Inferior parietal cortex (tissue), 1 donor: ENCODE measurements at regions not wholly inside any gene's neighbourhood (a gene's known extent, or its start where the extent isn't known, plus 50 kb on each side); places are given as distances from the start of the nearest gene placed in this dataset.
A peak's percentile ranks its signal among the peaks of the same experiment; 100 is the strongest.

Experiments used
- DNase-seq: peaks from one replicate; pipeline ENCODE4 v3.0.0-alpha.2; 2016; ENCODE audit errors: extremely low spot score

DNA sequence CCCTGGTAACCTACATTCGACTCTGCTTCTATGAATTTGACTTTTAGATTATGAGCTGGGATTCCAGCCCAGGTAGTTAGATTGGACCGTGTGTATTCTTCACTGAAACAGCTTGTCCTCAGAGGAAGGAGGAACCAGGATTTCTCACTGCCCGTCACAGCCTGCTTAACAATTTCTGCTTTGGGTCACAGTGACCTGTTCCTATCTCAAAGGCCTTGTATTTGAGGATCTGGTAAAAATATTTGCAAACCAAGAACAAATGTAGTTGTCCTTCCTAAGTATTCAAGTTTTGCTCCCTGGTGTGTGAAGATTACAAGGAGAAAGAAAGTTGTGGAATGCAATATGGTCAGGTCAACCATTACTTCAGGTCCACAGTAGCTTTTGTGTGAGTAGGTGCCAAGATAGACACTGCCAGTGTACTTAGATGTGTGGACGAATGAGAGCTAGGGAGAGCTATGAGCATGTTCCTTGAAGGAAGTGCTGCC is 55.1 kb downstream of the KIF4B start:
- no peak for DNase-seq

GRCh38 chr5:155069961-155070360 is 56.4 kb downstream of the KIF4B start:
- DNase-seq, result no peak

DNA sequence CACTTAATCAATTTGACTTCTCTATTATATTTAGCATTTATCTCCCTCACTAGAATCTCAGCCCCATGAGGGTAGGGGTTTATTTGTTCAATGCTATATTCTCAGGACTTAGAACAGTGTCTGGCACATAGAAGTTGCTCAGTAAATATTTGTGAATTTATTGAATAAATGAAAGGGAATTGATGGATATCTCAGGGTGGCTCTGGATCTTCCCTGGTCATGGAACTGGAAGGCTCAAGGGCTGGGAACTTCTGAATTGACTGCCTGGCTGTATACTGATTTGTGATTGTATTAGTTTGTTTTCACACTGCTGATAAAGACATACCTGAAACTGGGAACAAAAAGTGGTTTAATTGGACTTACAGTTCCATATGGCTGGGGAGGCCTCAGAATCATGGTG is 57.2 kb downstream of the KIF4B start:
- DNase-seq, result no peak

- no peak for DNase-seq
Measured at GRCh38 chr5:155076379-155076778, 62.8 kb downstream of the KIF4B start.

- DNase-seq, result no peak
Measured at GRCh38 chr5:155079698-155080097, 66.1 kb downstream of the KIF4B start.

DNA sequence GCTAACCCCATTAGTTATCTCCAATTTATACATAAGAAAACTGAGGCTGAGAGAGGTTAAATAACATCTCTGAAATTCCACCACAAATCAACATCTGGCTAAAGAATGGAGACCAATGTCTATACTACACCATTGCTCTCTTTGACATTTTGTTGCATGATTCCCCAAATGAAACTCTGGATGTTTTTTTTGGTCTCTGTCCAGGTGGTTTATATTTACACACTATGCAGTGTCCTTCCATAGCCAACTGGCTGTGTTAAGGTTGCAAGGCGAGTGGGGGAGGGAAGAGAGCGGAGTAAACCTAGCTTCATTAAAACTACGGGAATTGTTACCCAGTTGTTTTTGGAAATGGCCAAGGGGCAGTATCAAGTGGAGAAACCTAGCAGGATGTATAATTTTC is 67.2 kb downstream of the KIF4B start:
- DNase-seq, result no peak

- no peak for DNase-seq
Measured at GRCh38 chr5:155081618-155082017, 68.1 kb downstream of the KIF4B start.

GRCh38 chr5:155082401-155082800 is 68.8 kb downstream of the KIF4B start:
- no peak for DNase-seq

GRCh38 chr5:155085282-155085989 is 71.9 kb downstream of the KIF4B start:
- DNase-seq, result peak; percentile 29

DNA sequence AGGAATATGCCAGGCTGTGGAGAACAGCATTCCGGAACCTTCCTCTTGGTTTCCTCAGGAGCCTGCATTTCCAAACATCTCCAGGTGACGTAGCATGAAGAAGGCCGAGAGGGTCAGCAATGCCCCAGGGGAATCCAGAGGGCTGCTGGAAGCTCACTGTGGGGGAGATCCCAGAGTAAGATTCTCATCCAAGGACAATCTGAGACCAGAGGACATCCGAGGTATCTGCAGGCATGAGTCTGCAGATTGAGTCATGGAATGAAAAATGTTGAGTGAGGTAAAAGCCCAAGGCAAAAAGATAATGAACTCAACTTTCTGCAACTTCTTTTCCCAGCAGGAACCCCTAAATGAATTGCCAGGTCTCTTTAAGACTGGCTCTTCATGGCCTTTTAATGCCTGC is 73.5 kb downstream of the KIF4B start:
- DNase-seq, result no peak

- DNase-seq, result no peak
Measured at GRCh38 chr5:155088811-155089210, 75.3 kb downstream of the KIF4B start.

DNA sequence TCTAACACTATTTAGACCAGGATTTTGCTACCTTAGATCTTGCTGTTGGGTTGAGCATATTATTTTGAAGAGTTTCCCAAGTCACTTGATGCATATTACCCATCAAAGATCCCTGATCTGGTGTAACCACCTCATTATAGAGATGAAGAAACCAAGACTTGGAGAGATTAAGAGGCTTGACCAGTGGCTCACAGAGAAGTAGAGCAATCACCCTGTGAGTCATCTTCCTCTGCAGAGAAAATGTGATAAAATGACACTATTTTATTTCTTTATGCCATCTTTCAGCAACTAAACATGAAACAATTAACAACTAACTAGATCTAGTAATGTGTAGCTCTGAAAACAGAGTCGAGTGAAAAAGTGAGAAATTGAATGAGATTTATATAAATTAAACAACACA is 76.1 kb downstream of the KIF4B start:
- no peak for DNase-seq

- no peak for DNase-seq
Measured at GRCh38 chr5:155091063-155091648, 77.6 kb downstream of the KIF4B start.

DNA sequence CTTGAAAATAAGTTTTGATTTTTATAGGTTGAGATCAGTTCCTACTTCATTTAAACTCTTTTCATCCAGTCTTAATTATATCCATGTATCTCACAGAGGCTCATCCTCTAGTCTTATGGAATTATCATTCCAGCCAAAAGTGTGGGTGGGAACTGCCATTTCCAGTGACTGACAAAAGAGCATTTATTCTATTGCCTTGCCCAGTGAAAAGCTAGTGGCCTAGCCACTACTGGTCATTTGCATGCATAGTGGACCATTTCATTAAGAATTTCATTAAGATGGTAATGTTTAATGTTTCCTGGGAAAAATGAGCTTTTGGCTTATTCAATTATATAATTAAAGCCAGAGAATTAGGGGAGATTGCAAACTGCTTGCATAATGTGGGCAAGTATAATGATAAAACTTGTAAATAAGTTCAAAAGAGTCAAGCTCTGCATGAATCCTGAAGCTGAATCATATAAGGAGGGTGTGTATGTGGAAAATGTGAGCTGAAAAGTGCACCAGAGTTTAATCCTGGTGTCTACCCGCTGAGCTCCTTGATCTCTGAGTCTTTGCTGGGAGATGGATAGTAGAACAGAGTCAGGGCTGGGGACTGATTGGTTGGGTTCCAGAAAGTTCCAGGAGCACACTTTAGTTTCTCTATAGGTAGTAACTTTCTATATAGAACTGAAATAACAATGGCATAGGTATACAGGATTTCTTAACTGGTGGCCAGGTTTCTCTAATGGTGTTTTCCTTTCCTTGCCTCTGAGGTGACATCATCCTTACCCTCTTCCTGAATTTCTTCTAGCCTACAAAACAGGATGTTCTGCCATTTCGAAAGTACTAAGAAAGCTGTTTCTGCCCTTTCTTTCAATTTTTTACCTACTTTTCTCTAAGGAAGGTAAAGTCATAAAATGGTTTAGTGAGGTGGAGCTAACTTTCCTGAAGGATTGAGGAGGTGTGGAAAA is 78.5 kb downstream of the KIF4B start:
- no peak for DNase-seq

- DNase-seq, result peak; percentile 28
Measured at GRCh38 chr5:155094455-155094854, 80.9 kb downstream of the KIF4B start.

DNA sequence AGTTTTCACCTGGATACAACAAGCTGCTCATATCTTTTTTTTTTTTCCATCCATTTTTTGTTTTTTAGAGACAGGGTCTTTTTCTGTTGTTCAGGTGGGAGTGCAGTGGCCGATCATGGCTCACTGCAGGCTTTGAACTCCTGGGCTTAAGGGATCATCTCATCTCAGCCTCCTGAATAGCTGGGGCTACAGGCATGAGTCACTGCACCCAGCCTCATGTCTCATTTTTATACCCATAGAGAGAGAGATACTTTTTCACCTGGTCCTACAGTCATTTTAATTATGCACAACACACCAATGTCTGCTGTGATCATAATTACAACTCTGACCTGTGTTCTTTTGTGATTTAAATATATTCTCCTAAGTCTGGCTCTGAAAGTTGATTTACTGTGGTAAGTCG is 84.4 kb downstream of the KIF4B start:
- DNase-seq, result no peak

GRCh38 chr5:155098433-155098832 is 84.9 kb downstream of the KIF4B start:
- no peak for DNase-seq

DNA sequence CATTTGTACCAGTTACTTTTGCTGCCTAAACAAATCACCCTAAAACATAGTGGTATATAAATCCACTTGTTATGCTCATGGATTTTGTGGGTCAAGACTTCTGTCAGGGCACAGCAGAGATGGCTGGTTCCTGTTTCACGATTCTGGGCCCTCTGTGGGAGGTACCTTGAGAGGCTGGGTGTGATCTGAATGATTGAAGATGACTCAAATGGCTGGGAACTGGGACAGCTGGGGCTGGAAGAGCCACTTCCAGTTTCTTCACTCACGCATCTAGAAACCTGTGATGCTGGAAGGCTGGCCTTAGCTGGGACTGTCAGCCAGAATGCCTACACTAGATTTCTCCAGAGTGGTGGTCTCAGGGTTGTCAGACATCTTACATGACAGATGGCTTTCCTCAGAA is 88.1 kb downstream of the KIF4B start:
- DNase-seq, result no peak

DNA sequence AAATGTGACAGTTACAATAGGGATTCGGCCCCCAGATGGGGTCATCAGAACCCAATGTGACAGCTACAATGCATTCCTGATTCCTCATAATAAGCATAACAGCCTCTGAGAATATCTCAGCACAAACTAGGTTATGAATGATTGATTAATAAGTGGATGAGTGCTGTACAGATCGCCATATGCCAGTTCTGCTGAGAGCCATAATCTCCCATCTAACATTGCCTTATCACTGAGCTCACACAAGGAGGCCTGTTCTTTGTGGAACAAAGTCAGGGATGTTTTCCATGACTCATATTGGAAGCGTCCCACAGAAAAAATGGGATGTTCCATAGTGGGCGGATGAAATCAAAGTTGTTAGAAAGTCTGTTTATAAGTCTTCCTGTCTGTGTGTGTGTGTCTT is 89.6 kb downstream of the KIF4B start:
- peak; percentile 54 for DNase-seq

- no peak for DNase-seq
Measured at GRCh38 chr5:155104441-155104840, 90.9 kb downstream of the KIF4B start.

DNA sequence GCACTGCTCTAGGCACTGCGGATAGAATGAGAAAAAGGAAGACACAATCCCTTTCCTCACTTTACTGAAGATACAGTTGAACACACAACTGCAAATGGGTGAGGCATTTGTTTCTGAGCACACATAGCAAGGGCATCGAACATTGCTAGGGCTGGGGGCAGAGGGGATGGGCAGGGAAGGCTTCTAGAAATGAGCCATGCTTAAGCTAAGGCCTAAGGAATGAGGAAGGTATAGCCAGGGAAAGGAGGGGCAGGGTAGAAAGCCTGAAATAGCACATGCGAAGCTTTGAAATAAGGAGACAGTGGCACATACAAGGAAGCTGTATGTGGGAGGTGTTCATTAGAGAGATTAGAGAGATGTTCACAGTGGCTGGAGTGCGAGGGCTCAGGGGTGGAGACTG is 92.7 kb downstream of the KIF4B start:
- DNase-seq, result no peak

GRCh38 chr5:155113888-155114287 is 100.3 kb downstream of the KIF4B start:
- DNase-seq, result no peak

- DNase-seq, result no peak
Measured at GRCh38 chr5:155114655-155115054, 101.1 kb downstream of the KIF4B start.
